NCI-H446 (cell line): ENCODE measurements at regions not wholly inside any gene's neighbourhood (a gene's known extent, or its start where the extent isn't known, plus 50 kb on each side); places are given as distances from the start of the nearest gene placed in this dataset.

Source experiments
- DNase-seq, 2 experiments: peaks; one replicate each; lab custom pipeline; 2025; lab: John Stamatoyannopoulos, UW

- peak; percentile 90 to 91 for DNase-seq
Observed at GRCh38 chr11:104529906-104530305, 366.0 kb upstream of the PDGFD start.

DNA sequence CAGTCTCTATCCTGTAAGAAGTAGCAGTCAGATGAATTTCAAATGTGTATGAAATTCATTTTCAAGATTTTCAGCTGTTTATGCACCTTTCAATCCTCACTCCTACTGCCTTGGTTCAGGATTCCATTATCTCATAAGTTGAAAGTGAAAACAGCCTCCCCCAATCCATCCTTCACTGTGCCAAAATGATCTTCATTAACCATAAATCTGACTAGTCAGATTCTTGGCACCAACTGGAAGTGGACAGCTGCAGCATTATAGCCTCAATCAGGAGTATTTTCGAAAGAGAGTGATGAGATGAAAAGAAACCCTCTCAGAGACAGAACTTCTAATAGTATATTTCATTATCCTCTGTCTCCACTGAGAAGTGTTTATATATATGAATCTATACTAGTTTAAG is 365.3 kb upstream of the PDGFD start:
- peak; percentile 93 to 96 for DNase-seq

GRCh38 chr11:104526006-104526405 is 362.1 kb upstream of the PDGFD start:
- DNase-seq, result peak; percentile 59 to 69

GRCh38 chr11:104525416-104525815 is 361.5 kb upstream of the PDGFD start:
- peak in 1 of 2 experiments; percentile 71 for DNase-seq

DNA sequence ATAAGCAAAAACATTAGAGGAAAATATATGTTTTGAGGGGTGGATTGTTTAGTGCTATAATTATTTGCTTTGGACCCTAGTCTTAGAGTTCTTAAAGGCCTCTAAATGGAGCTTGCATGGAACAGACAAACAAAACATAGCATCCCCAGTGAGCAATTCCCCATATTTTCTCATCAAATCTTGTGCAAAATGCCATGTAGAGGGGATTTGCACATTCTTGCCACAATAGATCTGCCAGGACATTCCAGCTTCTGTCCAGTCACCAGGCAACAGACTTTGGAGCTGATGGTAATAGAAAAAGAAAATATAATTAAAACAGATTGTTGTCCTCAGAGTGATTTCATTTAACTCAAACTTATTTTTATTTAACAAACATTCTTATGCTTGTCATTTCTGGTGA is 360.3 kb upstream of the PDGFD start:
- peak in 1 of 2 experiments; percentile 43 for DNase-seq

- DNase-seq, result no peak
Observed at GRCh38 chr11:104523611-104524010, 359.7 kb upstream of the PDGFD start.

DNA sequence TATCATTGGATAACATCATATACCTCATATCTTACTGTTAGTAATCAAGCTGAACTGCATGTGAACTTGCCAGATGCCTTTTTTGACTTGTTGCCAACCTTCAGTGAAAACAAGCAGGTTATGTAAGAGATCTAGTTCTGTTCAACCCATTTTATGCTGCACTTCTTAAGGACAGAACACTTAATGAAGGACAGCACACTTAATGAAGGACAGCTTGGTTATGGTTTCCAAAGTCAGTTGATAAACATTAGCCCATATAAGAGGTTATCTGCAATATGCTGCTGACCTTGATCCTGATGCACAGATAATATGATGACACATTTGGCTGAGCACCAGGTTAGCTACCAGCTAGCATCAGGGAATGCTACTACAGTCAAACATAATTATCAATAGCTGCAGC is 358.7 kb upstream of the PDGFD start:
- DNase-seq, result peak; percentile 66 to 91

- DNase-seq, result no peak
Observed at GRCh38 chr11:104522123-104522522, 358.2 kb upstream of the PDGFD start.

DNA sequence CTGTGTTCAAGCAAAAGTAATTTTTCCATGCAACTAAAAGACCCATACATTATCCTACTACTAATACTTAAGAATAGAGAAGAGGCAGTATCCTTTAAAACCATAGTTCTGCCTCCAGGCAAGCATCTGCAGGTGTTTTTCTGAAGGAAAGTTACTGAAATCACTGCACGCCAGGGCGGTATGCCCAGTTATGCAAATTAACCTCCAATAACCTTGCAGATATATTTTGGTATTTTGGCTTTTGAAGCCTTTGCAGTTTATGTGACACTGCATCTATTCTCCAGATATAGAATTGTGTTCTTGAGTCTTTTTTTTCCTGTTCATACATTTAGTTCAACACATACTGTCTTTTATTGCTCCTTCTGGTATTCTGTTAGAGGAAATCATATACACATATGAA is 346.2 kb upstream of the PDGFD start:
- no peak for DNase-seq

DNA sequence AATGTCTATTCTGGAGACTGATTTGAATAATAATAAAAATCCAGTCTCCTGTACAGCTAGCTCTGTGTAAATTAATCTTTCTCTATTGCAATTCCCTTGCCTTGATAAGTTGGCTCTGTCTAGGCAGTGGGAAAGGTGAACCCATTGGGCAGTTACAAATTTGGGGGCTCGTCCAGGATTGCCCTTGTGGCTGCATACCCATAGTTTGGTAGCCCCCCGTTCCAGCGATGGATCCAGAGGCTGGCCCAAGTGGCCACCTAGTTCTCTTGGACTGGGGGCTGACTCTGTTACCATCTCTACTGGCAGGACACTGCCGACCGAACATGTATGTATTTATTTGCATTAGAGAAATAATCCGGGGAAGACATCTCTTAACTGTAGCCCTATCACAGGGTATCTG is 326.2 kb upstream of the PDGFD start:
- no peak for DNase-seq

- DNase-seq, result no peak
Observed at GRCh38 chr11:104488561-104488960, 324.6 kb upstream of the PDGFD start.

DNA sequence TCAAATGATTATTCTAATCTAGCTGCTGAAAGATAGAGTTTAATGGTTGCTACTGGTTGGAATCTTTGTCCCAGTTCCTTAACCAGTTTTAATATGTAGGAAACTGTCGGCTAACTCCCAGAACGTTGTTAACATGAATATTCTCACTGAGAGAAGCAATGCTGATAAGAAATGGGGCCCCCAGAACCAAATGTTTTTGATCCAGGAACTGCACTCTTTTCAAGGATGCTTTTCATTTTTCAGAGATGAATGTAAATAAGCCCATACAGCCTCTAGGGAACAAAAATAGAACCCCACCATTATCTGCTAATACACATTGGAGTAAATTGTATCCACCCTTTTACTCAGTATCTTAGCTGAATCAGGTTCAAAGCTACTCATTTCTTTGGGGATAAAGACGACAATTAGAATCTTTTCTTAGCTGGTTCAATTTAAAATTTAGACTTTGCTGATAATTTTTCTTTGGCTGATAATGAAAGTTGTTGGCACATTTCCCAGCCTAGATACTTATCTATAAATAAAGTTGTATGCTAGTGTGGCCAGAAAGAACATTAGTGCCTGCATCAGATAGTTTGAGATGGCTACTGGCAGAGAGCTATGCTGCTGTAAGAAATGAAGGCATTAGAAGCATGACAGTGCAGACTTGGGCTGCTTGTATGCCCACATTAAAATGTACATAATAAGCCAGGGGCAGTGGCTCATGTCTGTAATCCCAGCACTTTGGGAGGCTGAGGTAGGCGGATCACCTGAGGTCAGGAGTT is 323.3 kb upstream of the PDGFD start:
- peak in 1 of 2 experiments; percentile 30 for DNase-seq

GRCh38 chr11:104484804-104485554 is 321.0 kb upstream of the PDGFD start:
- DNase-seq, result peak; percentile 50 to 51

DNA sequence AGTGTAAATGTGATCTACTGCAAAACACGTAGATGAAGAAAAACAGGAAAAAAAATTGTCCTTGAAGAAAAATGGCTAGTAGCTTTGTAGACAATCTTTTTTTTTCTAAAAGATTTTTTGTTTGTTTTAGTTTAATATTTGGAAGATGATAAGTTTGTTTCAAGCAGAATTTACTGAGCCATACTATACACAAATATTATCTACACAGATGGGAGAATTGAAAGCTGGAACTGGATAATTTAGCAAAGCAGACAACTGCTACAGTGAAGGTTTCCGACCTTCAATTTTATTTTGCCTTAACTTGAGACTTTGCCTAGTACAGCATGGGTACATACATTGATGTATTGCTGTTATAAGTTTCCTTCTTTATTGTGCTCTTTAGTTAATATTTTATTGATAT is 313.0 kb upstream of the PDGFD start:
- no peak for DNase-seq

DNA sequence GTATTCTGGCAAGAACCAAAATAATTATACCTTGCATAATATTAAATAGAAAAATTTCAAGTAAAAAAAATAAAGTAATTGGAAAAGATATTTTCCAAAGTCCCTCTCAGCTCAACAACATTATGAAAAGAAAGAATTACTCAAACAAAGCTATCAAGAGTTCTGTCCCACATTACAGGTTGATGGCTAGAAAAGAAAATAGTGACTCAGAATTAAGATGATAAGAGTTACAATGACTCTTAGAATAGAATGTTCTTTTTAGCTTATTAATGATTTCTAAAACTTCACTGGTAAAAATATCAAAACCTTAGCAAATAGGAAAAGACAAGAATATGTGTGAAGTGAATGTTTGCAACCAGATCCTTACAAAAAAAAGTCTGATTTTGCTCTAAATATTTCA is 312.5 kb upstream of the PDGFD start:
- DNase-seq, result no peak

DNA sequence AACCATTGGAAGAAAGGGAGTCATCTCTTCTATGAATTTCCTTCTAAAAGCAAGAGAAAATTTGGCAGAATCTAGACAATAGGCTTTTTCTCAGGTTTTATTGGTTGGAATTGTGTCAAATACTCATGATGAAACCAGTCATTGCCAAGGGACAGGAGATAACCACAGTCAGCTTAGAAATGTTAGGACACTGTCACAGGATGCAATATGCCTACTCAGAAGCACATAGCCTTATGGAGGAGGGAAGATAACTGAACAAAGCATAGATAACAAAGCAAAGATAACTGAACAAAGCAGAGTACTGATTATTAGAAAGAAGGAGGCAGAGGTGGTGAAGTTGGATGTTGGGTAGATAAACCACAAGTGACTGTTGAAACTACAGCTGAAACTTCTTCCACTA is 303.5 kb upstream of the PDGFD start:
- DNase-seq, result no peak

DNA sequence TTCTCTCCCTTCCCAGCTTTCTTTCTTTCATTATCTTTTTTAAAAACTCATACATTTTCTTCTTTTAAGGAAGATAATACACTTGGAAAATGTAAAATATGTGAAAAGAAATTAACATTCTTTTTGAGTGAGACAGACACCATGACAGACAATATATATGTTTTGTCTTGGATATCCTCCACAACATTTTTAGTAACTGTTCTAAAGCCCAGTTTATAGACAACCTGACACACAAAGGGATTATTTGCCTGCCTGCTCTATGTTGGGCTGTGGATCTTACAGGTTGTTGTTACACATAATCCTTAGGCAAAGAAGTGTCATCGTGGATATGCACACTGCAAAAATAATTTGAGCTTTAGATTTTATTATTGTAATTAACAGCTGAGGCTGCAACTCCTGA is 301.4 kb upstream of the PDGFD start:
- DNase-seq, result no peak

DNA sequence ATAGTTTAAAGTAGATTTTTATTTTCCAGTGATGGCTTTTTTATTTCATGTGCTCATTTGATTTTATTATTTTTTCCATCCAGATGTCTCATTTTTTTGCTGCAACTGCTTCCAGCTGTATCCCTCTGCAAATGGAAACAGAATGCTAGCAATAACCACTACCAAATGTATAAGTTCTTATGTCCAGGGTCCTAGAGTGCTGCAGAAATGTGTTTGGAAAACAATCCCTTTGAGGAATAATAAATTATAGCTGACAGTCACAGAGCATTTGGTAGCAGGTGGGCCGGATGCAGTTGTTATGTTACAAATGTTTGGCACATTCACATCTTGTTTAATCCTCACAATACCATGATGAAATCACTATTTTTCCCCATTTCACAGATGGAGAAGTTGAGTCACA is 300.7 kb upstream of the PDGFD start:
- no peak for DNase-seq

DNA sequence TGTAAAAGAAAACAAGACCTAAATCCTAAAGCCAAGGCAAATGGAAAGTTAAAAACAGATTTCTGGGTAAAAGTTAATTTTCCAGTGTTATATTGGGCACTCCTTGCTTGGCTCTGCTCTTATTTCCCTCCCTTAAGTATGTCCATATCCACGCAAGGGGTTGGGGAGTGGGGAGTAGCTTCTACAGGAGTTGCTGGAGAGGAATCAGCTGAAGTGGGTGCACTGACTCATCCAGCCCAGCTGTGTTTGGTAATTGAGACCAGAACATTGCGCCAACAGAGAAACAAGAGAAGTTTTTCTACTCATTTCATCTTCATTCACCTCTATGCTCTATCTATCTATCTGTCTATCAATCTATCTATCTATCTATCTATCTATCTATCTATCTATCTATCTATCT is 298.4 kb upstream of the PDGFD start:
- peak; percentile 39 to 66 for DNase-seq

DNA sequence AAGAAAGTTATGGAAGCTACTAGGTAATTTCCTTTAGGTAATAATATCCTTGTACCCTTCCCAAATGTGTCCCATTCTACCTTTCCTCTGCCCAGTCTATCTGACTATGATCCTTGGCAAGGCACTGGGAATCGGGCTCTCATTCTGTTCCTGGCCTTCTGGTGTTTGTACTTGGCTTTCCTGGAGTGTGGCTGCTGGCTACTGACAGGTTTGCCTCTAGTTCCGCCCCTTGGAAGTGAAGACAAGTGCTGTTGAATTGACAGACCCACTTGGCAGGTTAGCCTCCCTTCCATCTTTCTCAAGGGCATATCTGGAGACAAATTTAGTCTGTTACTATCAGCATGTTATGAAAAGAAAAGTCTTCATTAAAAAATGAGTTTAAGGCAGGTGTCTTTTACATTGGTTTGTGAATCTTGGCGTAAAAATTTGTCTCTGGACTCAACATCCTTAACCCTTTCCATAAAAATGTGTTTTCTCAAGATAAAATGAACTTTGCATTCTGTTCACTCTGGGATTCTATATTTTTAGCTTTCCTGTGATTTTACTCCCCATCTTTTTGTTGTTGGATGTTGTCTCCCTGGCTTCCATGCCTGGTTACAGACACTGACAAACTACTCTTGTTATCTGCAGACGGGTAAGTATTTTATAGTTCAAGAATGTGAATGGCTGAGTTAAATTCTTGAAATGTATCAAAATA is 287.4 kb upstream of the PDGFD start:
- DNase-seq, result peak; percentile 91 to 97

GRCh38 chr11:104443387-104443786 is 279.4 kb upstream of the PDGFD start:
- peak; percentile 86 to 89 for DNase-seq

- DNase-seq, result no peak
Observed at GRCh38 chr11:104442321-104442720, 278.4 kb upstream of the PDGFD start.

- no peak for DNase-seq
Observed at GRCh38 chr11:104435494-104435893, 271.5 kb upstream of the PDGFD start.
